Activated T-cell treated with anti-CD3 and anti-CD28 coated beads, Interleukin-2, amount 50 U/mL, for 4 hours (primary cell): ENCODE measurements at regions not wholly inside any gene's neighbourhood (a gene's known extent, or its start where the extent isn't known, plus 50 kb on each side); places are given as distances from the start of the nearest gene placed in this dataset.

Experiments used
- ATAC-seq, 2 donors: fragments of 200-7000 bp; cut with Tn5 transposase; one replicate each; pipeline ENCODE4 v1.10.0; 2021
- DNase-seq: peaks from one replicate; pipeline ENCODE4 v3.0.0-alpha.2; 2020
- H3K27me3 Mint-ChIP-seq: one replicate; pipeline ENCODE4 v1.8.0; 2021; ENCODE audit warnings: low read depth, mixed read lengths
- H3K36me3 Mint-ChIP-seq: one replicate; pipeline ENCODE4 v1.8.0; 2022; ENCODE audit warnings: mixed read lengths; ENCODE audit not compliant: insufficient read depth
- H3K4me1 Mint-ChIP-seq: one replicate; pipeline ENCODE4 v1.8.0; 2021; ENCODE audit warnings: low read depth, mixed read lengths
- H3K4me3 Mint-ChIP-seq: one replicate; pipeline ENCODE4 v1.8.0; 2021; ENCODE audit warnings: mild to moderate bottlenecking, moderate library complexity, mixed read lengths
- H3K9me3 Mint-ChIP-seq: one replicate; pipeline ENCODE4 v1.8.0; 2021; ENCODE audit warnings: mixed read lengths

- no peaks in the 10 kb centered on the region for H3K4me1 Mint-ChIP-seq
- no peaks in the 10 kb centered on the region for H3K36me3 Mint-ChIP-seq
- H3K27me3 Mint-ChIP-seq, result no peaks in the 10 kb centered on the region
- DNase-seq (no peak), ATAC-seq (no peak)
- H3K9me3 Mint-ChIP-seq, result peaks cover 5% of the 10 kb centered on the region
- no peak overlapping the region for H3K4me3 Mint-ChIP-seq
Observed at GRCh38 chr10:30775779-30776591, 146.4 kb upstream of the LYZL2 start.

GRCh38 chr10:30774261-30774660 lies 144.7 kb upstream of the LYZL2 start:
- no peak for DNase-seq
- no peaks in the 10 kb centered on the region for H3K4me1 Mint-ChIP-seq
- ATAC-seq, result no peak
- peaks cover 8% of the 10 kb centered on the region for H3K9me3 Mint-ChIP-seq
- no peak overlapping the region for H3K4me3 Mint-ChIP-seq
- H3K36me3 Mint-ChIP-seq, result no peaks in the 10 kb centered on the region
- H3K27me3 Mint-ChIP-seq, result no peaks in the 10 kb centered on the region

- Mint-ChIP-seq H3K36me3 (no peaks in the 10 kb centered on the region), H3K4me3 (no peak overlapping the region), H3K27me3 (no peaks in the 10 kb centered on the region), H3K9me3 (peaks cover 8% of the 10 kb centered on the region), H3K4me1 (no peaks in the 10 kb centered on the region)
- no peak for DNase-seq
- no peak for ATAC-seq
Observed at GRCh38 chr10:30773501-30773900, 143.9 kb upstream of the LYZL2 start.

GRCh38 chr10:30770816-30771215 lies 141.3 kb upstream of the LYZL2 start:
- Mint-ChIP-seq H3K36me3 (no peaks in the 10 kb centered on the region), H3K4me1 (no peaks in the 10 kb centered on the region), H3K4me3 (no peak overlapping the region), H3K9me3 (peaks cover 8% of the 10 kb centered on the region), H3K27me3 (no peaks in the 10 kb centered on the region)
- ATAC-seq (no peak), DNase-seq (no peak)

GRCh38 chr10:30770229-30770628 lies 140.7 kb upstream of the LYZL2 start:
- ATAC-seq (no peak), DNase-seq (no peak)
- Mint-ChIP-seq H3K36me3 (no peaks in the 10 kb centered on the region), H3K9me3 (peaks cover 8% of the 10 kb centered on the region), H3K4me3 (no peak overlapping the region), H3K4me1 (no peaks in the 10 kb centered on the region), H3K27me3 (no peaks in the 10 kb centered on the region)

GRCh38 chr10:30769361-30769760 lies 139.8 kb upstream of the LYZL2 start:
- no peak for ATAC-seq
- peaks cover 8% of the 10 kb centered on the region for H3K9me3 Mint-ChIP-seq
- no peaks in the 10 kb centered on the region for H3K4me1 Mint-ChIP-seq
- DNase-seq, result no peak
- no peak overlapping the region for H3K4me3 Mint-ChIP-seq
- H3K36me3 Mint-ChIP-seq, result no peaks in the 10 kb centered on the region
- no peaks in the 10 kb centered on the region for H3K27me3 Mint-ChIP-seq

GRCh38 chr10:30765616-30766015 lies 136.1 kb upstream of the LYZL2 start:
- Mint-ChIP-seq H3K4me3 (no peak overlapping the region), H3K4me1 (no peaks in the 10 kb centered on the region), H3K27me3 (no peaks in the 10 kb centered on the region), H3K36me3 (no peaks in the 10 kb centered on the region), H3K9me3 (peaks cover 3% of the 10 kb centered on the region)
- no peak for ATAC-seq
- no peak for DNase-seq

GRCh38 chr10:30765022-30765615 lies 135.6 kb upstream of the LYZL2 start:
- H3K27me3 Mint-ChIP-seq, result no peaks in the 10 kb centered on the region
- H3K4me3 Mint-ChIP-seq, result no peak overlapping the region
- H3K9me3 Mint-ChIP-seq, result peaks cover 2% of the 10 kb centered on the region
- ATAC-seq (no peak), DNase-seq (no peak)
- H3K4me1 Mint-ChIP-seq, result no peaks in the 10 kb centered on the region
- no peaks in the 10 kb centered on the region for H3K36me3 Mint-ChIP-seq

GRCh38 chr10:30763918-30764317 lies 134.4 kb upstream of the LYZL2 start:
- no peaks in the 10 kb centered on the region for H3K36me3 Mint-ChIP-seq
- ATAC-seq, result no peak
- DNase-seq, result no peak
- no peaks in the 10 kb centered on the region for H3K9me3 Mint-ChIP-seq
- H3K27me3 Mint-ChIP-seq, result no peaks in the 10 kb centered on the region
- H3K4me3 Mint-ChIP-seq, result no peak overlapping the region
- no peaks in the 10 kb centered on the region for H3K4me1 Mint-ChIP-seq

GRCh38 chr10:30762620-30763019 lies 133.1 kb upstream of the LYZL2 start:
- H3K4me1 Mint-ChIP-seq, result no peaks in the 10 kb centered on the region
- no peak overlapping the region for H3K4me3 Mint-ChIP-seq
- no peaks in the 10 kb centered on the region for H3K36me3 Mint-ChIP-seq
- H3K27me3 Mint-ChIP-seq, result no peaks in the 10 kb centered on the region
- ATAC-seq (no peak), DNase-seq (no peak)
- H3K9me3 Mint-ChIP-seq, result no peaks in the 10 kb centered on the region

- Mint-ChIP-seq H3K4me3 (no peak overlapping the region), H3K27me3 (no peaks in the 10 kb centered on the region), H3K4me1 (no peaks in the 10 kb centered on the region), H3K36me3 (no peaks in the 10 kb centered on the region), H3K9me3 (no peaks in the 10 kb centered on the region)
- ATAC-seq (no peak), DNase-seq (no peak)
Observed at GRCh38 chr10:30759423-30759822, 129.9 kb upstream of the LYZL2 start.

- DNase-seq (no peak), ATAC-seq (no peak)
- Mint-ChIP-seq H3K27me3 (no peaks in the 10 kb centered on the region), H3K36me3 (no peaks in the 10 kb centered on the region), H3K4me1 (no peaks in the 10 kb centered on the region), H3K4me3 (no peak overlapping the region), H3K9me3 (no peaks in the 10 kb centered on the region)
Observed at GRCh38 chr10:30758338-30758737, 128.8 kb upstream of the LYZL2 start.

GRCh38 chr10:30756896-30757295 lies 127.3 kb upstream of the LYZL2 start:
- Mint-ChIP-seq H3K4me1 (peaks cover 2% of the 10 kb centered on the region), H3K9me3 (no peaks in the 10 kb centered on the region), H3K4me3 (no peak overlapping the region), H3K27me3 (no peaks in the 10 kb centered on the region), H3K36me3 (no peaks in the 10 kb centered on the region)
- ATAC-seq (no peak), DNase-seq (no peak)

- Mint-ChIP-seq H3K4me3 (no peak overlapping the region), H3K9me3 (no peaks in the 10 kb centered on the region), H3K4me1 (peaks cover 9% of the 10 kb centered on the region), H3K36me3 (no peaks in the 10 kb centered on the region), H3K27me3 (no peaks in the 10 kb centered on the region)
- ATAC-seq, result no peak
- DNase-seq, result no peak
Observed at GRCh38 chr10:30756151-30756550, 126.6 kb upstream of the LYZL2 start.

- no peaks in the 10 kb centered on the region for H3K27me3 Mint-ChIP-seq
- ATAC-seq, result no peak
- peaks cover 16% of the 10 kb centered on the region for H3K4me1 Mint-ChIP-seq
- no peak overlapping the region for H3K4me3 Mint-ChIP-seq
- no peaks in the 10 kb centered on the region for H3K36me3 Mint-ChIP-seq
- H3K9me3 Mint-ChIP-seq, result no peaks in the 10 kb centered on the region
- DNase-seq, result no peak
Observed at GRCh38 chr10:30755441-30755953, 125.9 kb upstream of the LYZL2 start.
